ENCODE measurements at regions not wholly inside any gene's neighbourhood (a gene's known extent, or its start where the extent isn't known, plus 50 kb on each side); places are given as distances from the start of the nearest gene placed in this dataset.

DNA sequence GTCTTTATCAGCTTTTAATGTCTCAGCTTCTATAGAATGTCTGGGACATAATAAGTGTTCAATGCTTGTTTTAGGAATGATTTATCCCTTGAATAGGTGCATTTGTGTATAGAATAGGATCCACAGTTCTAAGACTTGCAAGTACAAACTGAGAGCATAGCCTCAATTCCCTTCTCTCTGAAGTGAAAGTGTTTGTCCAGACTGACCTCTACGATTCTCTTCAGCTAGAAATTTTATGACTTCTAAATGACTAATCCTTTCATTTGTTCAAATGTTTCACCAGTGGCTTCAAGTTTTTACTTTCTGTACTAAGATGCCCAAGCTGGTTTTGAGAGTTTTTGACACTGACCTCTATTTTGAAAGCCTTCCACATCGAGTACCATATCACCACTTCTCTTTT, 608.2 kb upstream of the ADGRL4 start:
- Mint-ChIP-seq H3K9me3 (peaks cover 8% of the 10 kb centered on the region in 2 donors), H3K36me3 (no peaks in the 10 kb centered on the region), H3K27ac (no peak overlapping the region)
- ATAC-seq: no peak
- no peak for DNase-seq (ENCODE audit: low spot score in 2 of 2)

DNA sequence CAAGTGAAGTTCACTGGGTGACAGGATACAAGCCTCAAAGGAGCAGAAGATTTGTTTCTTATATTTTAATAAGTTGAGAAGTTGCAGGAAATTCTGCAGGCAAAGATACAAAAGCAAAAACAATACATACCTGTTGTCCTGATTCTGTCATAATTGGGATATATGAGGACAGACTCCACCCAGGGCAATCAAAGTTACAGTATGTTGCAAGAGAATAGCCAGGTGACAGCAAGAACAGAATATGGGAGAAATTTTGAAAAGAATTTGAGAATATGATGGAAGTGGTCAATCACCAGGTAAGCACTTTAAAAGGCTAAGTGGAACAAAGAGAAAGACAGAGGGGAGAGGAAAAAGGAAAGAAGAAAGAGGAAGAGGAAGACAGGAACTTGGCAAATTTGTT, 607.6 kb upstream of the ADGRL4 start:
- H3K27ac Mint-ChIP-seq: no peak overlapping the region
- no peak for ATAC-seq
- no peaks in the 10 kb centered on the region for H3K36me3 Mint-ChIP-seq
- H3K9me3 Mint-ChIP-seq: peaks cover 8% of the 10 kb centered on the region in 2 donors
- no peak for DNase-seq (ENCODE audit: low spot score in 2 of 2)

DNA sequence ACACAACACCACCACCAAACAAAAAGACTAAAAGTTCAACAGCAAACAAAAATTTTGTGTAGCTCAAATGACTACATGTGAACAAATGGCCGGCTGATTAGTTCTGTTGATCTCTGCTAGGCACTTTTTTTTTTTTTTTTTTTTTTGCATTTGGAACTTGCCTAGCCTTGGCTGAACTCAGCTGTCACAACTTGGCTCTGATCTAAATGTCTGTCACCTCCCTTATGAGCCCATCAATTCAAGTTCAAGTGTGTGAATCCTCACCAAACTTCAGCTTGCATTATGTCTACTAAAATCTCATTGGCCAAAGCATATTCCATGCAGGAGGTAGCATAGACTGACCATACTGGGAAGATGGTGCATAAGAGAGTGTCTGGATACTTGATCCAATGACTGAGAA, 606.5 kb upstream of the ADGRL4 start:
- Mint-ChIP-seq H3K36me3 (no peaks in the 10 kb centered on the region), H3K27ac (no peak overlapping the region), H3K9me3 (peaks cover 0 to 4% of the 10 kb centered on the region in 2 donors)
- ATAC-seq (no peak), DNase-seq (ENCODE audit: low spot score in 2 of 2) (no peak)

DNA sequence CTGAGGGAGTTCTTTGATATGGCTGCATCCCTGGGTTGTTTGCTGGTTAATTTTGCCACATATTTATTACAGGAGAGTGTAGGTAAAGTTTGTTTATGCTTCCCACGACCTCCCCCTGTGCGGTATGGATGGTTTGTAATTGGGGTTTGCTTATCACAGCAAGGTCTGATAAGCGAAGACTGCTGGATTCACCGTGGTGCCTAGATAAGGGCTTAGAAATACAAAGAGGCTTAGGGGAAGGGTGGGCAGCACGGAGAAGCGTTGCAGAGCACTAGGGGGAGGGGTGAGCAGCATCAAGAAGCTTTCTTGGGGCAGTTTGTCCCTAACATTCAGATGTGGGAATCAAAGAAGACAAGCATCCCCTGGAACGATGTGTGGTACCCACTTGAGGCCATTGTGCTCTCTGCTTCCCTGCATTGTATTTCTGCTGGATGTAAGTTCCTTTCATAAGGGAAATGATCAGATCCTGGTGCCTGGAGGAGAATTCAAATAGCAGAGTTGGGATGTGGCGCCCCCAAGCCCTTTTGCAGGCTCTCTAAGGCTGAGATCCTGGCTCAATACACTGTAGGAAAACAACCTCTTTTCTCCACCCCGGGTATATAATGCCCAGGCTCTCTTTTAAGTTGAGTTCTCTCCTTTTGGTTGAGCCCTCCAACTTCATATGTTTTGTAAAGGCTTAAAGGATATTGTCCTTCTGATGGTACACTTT, 598.1 kb upstream of the ADGRL4 start:
- Mint-ChIP-seq H3K27ac (no peak overlapping the region), H3K36me3 (no peaks in the 10 kb centered on the region), H3K9me3 (peaks cover 9 to 10% of the 10 kb centered on the region in 2 donors)
- ATAC-seq (no peak), DNase-seq (ENCODE audit: low spot score in 2 of 2) (no peak)

DNA sequence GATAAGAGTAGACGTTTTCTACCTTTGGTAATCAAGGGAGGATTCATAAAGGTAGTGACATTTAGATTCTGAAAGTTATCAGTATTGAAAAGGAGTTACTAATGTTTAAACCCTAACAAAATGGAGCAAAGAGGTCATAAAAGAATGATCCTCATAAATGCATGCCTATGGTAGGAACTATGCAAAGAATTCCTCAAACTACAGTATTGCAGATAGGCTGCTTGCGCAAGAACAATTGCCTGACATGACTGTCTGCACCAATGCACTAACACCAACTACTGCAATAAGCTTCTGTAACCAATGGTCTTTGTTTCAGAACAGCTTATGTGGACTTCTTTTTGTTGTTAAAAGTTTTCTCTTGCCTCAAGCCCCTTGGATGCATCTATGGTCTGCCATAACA, 597.3 kb upstream of the ADGRL4 start:
- ATAC-seq (no peak), DNase-seq (ENCODE audit: low spot score in 2 of 2) (no peak)
- peaks cover 9 to 10% of the 10 kb centered on the region in 2 donors for H3K9me3 Mint-ChIP-seq
- no peaks in the 10 kb centered on the region for H3K36me3 Mint-ChIP-seq
- no peak overlapping the region for H3K27ac Mint-ChIP-seq

DNA sequence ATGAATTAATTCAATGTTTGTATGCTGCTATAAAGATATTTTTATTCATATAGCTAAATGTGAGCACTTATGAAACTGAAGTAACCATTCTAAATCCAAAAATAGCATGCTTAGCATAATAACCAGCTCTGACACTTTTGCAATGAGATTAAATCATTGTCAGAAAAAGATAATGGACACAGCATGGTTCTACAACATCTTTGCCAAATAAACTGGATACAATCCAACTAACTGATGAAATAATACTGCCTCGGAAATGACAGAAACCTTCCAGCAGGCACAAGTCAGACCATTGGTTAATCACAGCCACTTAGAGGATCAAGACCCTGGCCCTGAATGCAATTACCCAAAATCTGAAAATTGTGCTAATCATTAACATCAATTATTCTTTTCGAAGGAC, 592.7 kb upstream of the ADGRL4 start:
- DNase-seq (ENCODE audit: low spot score in 2 of 2): no peak
- peaks cover 12 to 19% of the 10 kb centered on the region in 2 donors for H3K9me3 Mint-ChIP-seq
- ATAC-seq: no peak
- H3K36me3 Mint-ChIP-seq: no peaks in the 10 kb centered on the region
- no peak overlapping the region for H3K27ac Mint-ChIP-seq

DNA sequence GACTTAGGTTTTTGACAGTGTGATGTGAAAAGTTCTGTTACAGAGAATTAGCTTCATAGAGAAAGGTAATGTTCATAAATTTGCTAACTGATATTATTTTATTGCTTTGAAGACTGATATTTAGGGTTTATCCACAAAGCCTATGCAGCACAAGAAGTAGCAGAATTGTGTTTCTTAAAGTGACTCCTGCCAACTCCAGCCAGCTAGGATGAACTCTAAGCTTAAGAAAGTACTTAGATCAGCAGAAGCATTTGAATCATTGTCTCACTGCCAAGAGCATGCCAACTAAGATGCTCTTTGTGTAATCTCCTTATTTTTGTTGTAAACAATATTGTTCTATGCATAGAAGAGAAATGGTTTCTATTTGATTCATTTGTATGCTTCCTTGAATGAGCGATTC, 589.4 kb upstream of the ADGRL4 start:
- Mint-ChIP-seq H3K9me3 (peaks cover 11 to 16% of the 10 kb centered on the region in 2 donors), H3K36me3 (peaks cover 0 to 6% of the 10 kb centered on the region in 2 donors), H3K27ac (no peak overlapping the region)
- DNase-seq (ENCODE audit: low spot score in 2 of 2): no peak
- no peak for ATAC-seq

DNA sequence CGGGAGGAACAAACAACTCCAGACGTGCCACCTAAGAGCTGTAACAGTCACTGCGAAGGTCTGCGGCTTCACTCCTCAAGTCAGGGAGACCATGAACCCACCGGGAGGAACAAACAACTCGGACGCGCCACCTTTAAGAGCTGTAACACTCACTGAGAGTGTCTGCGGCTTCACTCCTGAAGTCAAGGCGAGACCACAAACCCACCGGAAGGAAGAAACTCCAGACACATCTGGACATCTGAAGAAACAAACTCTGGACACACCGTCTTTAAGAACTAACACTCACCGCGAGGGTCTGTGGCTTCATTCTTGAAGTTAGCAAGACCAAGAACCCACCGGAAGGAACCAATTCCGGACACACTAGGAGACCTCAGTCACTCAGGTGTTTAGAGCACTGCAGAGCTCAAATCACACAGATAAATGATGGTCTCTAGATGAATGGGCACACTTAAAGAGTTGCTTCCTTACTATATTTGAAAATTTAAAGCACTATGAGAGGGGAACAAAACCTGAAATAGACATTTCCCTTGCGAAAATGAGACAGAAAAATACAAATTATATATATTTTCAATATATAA, 587.7 kb upstream of the ADGRL4 start:
- H3K9me3 Mint-ChIP-seq: peaks cover 11 to 16% of the 10 kb centered on the region in 2 donors
- DNase-seq (ENCODE audit: low spot score in 2 of 2) (no peak), ATAC-seq (no peak)
- peaks cover 0 to 6% of the 10 kb centered on the region in 2 donors for H3K36me3 Mint-ChIP-seq
- H3K27ac Mint-ChIP-seq: no peak overlapping the region

DNA sequence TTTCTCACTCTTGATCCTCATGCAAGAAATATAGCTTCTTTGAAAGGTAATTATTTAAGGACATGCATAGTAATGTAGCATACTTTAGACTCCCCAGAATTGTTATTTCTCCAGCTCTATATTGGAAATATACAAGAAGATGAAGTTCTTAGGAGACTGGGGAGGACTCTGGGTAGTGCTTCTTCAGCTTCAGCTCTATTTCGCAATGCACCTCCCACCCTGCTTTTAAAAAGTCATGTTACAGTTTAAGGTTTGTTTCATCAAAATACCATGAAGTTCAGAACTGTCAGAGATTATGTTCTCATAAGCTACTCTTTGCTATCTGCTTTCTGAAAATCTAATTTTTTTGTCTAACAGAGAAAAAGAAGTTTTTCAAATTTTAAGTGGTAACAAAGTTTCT, 586.2 kb upstream of the ADGRL4 start:
- no peak for ATAC-seq
- no peak for DNase-seq (ENCODE audit: low spot score in 2 of 2)
- H3K36me3 Mint-ChIP-seq: peaks cover 0 to 6% of the 10 kb centered on the region in 2 donors
- peaks cover 6 to 11% of the 10 kb centered on the region in 2 donors for H3K9me3 Mint-ChIP-seq
- no peak overlapping the region for H3K27ac Mint-ChIP-seq

DNA sequence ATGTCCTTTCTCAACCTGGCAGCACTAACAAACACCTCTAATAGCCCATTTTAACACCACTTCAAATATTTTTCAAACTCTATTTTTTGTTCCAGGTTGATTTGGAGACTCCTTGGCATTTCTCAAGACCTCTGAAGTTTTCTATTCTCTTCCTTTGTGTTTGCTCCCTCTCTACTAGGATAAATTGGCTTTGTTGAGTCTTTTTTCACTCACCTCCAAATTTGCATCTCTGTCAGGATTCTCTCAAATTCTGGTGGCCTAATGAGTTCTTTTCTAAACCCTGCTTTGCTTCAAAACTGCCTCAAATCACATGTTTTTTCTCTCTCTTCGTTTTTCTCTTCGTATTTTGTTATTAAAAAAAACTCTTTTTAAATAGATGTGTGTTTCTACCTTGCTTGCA, 582.2 kb upstream of the ADGRL4 start:
- ATAC-seq (no peak), DNase-seq (ENCODE audit: low spot score in 2 of 2) (no peak)
- Mint-ChIP-seq H3K9me3 (peaks cover 6 to 10% of the 10 kb centered on the region in 2 donors), H3K27ac (no peak overlapping the region), H3K36me3 (peaks cover 0 to 4% of the 10 kb centered on the region in 2 donors)

DNA sequence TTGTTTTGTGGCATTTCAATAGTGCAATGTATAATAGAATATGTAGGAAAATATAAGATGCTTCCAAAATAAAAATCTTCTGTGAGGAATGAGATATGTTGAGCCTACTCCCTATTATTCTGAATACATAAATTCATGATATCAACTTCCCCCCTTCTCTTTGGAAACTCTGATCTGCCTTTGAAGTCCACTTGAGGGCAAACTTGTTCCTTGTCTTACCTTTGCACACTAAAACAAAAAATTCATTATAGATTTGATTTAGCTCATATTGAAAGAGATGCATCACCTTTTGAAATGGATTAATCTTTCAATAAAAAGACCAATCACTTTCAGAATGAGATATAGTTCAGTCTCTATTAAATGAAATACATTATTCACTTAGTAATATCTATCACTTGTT, 580.7 kb upstream of the ADGRL4 start:
- DNase-seq (ENCODE audit: low spot score in 2 of 2): no peak
- Mint-ChIP-seq H3K9me3 (peaks cover 6 to 18% of the 10 kb centered on the region in 2 donors), H3K36me3 (peaks cover 0 to 6% of the 10 kb centered on the region in 2 donors), H3K27ac (no peak overlapping the region)
- no peak for ATAC-seq

DNA sequence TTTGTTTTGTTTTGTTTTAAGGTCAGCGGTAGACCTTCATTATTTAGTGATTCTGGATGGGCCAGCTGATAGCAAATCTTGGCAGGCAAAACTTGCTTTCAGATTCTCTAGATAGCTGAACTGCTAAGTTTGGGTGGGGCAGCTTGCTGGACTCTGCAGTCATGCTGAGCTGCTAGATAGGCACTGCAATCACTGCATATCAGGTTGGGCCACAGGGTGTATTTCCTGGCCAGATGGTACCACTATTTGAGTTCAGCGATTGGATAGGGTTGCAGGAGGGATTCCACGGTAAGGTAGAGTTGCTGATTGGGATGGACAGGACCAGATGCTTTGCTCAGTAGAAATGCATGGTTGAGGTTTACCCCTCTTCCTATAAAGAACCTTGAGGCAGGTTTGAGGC, 579.3 kb upstream of the ADGRL4 start:
- ATAC-seq: no peak
- Mint-ChIP-seq H3K36me3 (peaks cover 0 to 6% of the 10 kb centered on the region in 2 donors), H3K9me3 (peaks cover 6 to 18% of the 10 kb centered on the region in 2 donors), H3K27ac (no peak overlapping the region)
- DNase-seq (ENCODE audit: low spot score in 2 of 2): no peak

DNA sequence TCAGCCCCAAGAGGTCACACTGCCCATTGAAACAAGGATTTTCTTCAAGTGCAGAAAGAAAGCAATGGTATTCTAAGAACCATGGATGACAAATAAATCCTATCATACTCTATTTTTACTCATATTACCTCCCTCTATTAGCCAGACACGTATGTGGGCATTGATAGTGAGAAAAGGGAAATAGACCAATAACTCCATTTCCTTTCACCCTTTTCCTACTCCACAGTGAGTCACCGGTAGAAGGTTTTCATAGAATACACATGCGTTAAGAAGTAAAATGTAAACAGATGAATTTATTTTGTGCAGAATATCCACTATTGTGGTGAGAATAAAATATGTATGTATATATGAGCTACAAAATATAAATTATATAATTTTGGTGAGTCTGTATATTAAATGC, 568.9 kb upstream of the ADGRL4 start:
- Mint-ChIP-seq H3K27ac (no peak overlapping the region), H3K36me3 (no peaks in the 10 kb centered on the region), H3K9me3 (peaks cover 0 to 4% of the 10 kb centered on the region in 2 donors)
- ATAC-seq (no peak), DNase-seq (ENCODE audit: low spot score in 2 of 2) (no peak)

DNA sequence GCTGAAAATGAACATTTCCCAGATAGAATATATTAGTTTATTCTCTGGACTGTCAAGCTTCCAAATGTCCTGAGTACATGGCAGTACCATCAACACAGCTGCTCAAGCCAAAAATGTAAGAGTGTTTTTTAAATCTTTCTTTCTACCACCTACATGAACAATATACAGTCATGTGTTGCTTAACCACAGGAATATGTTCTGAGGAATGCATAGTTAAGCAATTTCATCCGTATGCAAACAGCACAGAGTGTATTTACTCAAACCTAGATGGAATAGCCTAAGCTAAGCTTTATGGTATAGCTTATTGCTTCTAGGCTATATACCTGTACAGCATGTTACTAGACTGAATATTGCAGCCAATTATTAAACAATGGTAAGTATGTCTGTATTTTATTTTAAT, 561.9 kb upstream of the ADGRL4 start:
- Mint-ChIP-seq H3K9me3 (peaks cover 0 to 15% of the 10 kb centered on the region in 2 donors), H3K36me3 (no peaks in the 10 kb centered on the region), H3K27ac (no peak overlapping the region)
- ATAC-seq (no peak), DNase-seq (ENCODE audit: low spot score in 2 of 2) (no peak)

DNA sequence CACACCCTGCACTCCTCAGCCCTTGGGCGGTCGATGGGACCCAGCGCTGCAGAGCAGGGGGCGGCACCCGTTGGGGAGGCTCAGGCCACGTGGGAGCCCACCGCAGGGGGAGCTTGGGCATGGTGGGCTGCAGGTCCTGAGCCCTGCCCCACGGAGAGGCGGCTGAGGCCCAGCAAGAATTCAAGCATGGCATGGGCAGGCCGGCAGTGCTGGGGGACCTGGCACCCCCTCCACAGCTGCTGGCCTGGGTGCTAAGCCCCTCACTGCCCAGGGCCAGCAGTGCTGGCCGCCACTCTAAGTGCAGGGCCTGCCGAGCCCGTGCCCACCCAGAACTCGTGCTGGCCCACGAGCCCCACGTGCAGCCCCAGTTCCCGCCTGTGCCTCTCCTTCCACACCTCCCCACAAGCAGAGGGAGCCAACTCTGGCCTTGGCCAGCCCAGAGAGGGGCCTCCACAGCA, 555.0 kb upstream of the ADGRL4 start:
- DNase-seq (ENCODE audit: low spot score in 2 of 2): no peak
- ATAC-seq: no peak
- H3K27ac Mint-ChIP-seq: no peak overlapping the region
- no peaks in the 10 kb centered on the region for H3K36me3 Mint-ChIP-seq
- peaks cover 11 to 18% of the 10 kb centered on the region in 2 donors for H3K9me3 Mint-ChIP-seq

DNA sequence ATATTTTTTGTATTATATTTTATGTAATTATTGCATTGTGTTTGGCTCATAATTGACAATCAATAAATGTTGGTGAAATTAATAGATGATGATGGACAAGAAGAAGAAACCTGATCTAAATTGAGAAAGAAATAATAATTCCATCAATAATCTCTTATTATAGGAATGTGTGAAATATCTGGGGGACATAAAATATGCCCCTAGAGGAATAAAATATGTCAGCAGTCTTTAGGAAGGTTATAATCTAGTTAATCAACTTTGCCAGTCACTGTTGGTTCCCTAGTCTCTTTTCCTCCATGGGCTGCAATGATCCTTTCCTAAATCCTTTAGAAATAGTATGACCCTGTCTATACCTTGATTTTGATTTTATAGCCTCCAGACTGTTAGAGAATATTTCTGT, 549.7 kb upstream of the ADGRL4 start:
- no peak for ATAC-seq
- no peak overlapping the region for H3K27ac Mint-ChIP-seq
- H3K36me3 Mint-ChIP-seq: no peaks in the 10 kb centered on the region
- H3K9me3 Mint-ChIP-seq: peaks cover 6 to 7% of the 10 kb centered on the region in 2 donors
- no peak for DNase-seq (ENCODE audit: low spot score in 2 of 2)

DNA sequence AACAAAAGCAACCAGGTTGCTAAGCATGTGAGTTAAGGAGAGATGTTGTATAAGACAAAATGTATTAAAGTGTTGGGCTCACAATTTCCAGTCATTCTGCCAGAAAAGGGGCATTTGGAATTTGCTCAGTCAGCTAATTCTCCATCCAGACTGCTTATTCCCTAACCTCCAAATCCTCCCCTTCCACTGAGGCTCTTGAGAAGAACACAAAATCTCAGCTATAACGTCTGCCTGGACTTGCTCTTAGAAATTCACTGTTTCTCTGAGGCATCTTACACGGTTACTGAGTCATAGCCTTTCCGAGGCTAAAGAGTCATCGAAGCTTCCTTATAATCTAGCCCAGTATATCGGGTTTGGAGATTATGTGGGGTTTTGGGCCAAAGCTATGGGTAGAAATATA, 548.2 kb upstream of the ADGRL4 start:
- Mint-ChIP-seq H3K36me3 (no peaks in the 10 kb centered on the region), H3K27ac (no peak overlapping the region), H3K9me3 (peaks cover 0 to 3% of the 10 kb centered on the region in 2 donors)
- ATAC-seq: no peak
- no peak for DNase-seq (ENCODE audit: low spot score in 2 of 2)

DNA sequence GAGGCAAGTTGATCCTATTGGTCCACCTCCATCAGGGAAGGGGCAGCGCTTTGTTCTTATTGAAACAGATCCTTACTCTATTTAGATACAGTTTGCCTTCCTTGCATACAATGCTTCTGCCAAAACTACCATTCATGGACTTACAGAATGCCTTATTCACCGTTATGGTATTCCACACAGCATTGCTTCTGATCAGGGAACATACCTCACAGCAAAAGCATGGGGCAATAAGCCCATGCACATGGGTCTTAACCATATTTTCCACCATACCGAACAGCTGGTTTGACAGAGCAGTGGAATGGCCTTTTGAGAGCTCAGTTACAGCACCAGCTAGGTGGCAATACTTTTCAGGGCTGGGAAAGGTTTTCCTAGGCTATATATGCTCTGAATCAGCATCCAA, 544.8 kb upstream of the ADGRL4 start:
- DNase-seq (ENCODE audit: low spot score in 2 of 2) (no peak), ATAC-seq (no peak)
- Mint-ChIP-seq H3K36me3 (no peaks in the 10 kb centered on the region), H3K9me3 (peaks cover 0 to 7% of the 10 kb centered on the region in 2 donors), H3K27ac (no peak overlapping the region)

All from activated naive CD4-positive, alpha-beta T cell treated with anti-CD3 and anti-CD28 coated beads, Interleukin-2, amount 50 U/mL, for 72 hours (primary cell).